ENCODE measurements at regions not wholly inside any gene's neighbourhood (a gene's known extent, or its start where the extent isn't known, plus 50 kb on each side); places are given as distances from the start of the nearest gene placed in this dataset.
"Not testable (repeated sequence)": the region's sequence is repeated elsewhere in the genome, so short reads cannot be mapped to it uniquely, and the experiment has no call there.

- in situ Hi-C loops (cut with HindIII; ENCODE audit: low pct_unique_long_range_greater_than_20kb, low sequenced_read_pairs): no loop called here
- TF ChIP-seq POLR2AphosphoS5 (IDR thresholded peaks at IDR 0.05; ENCODE audit: low read depth, low read length) (no peak), TCF7L2 (IDR thresholded peaks at IDR 0.05; ENCODE audit: low read depth, low read length) (no peak)
- intact Hi-C loops (cut with micrococcal nuclease; ENCODE audit: unreplicated experiment): no loop called here
- Histone ChIP-seq H3K36me3 (ENCODE audit: control insufficient read depth, insufficient read depth, low read length) (no peaks in the 10 kb centered on the region), H3K4me3 (ENCODE audit: low read depth in 2 of 2, low read length in 2 of 2) (no peak overlapping the region), H3K4me1 (ENCODE audit: control insufficient read depth, insufficient read depth, low read length) (no peaks in the 10 kb centered on the region), H3K27me3 (ENCODE audit: control insufficient read depth, insufficient read depth, low read length) (no peaks in the 10 kb centered on the region), H3K27ac (ENCODE audit: low read length) (no peak overlapping the region), H3K9me3 (ENCODE audit: control insufficient read depth, insufficient read depth, low read depth, low read length) (no peaks in the 10 kb centered on the region)
- ATAC-seq (no peak), DNase-seq (ENCODE audit: low read depth, low spot score) (no peak)
- no TSS peak for BruUV-seq (replicated peaks)
- ChIA-PET POLR2A (no interaction called here), CTCF (no interaction called here)
Observed at GRCh38 chr12:95368931-95369330, 105.0 kb upstream of the METAP2 start.

DNA sequence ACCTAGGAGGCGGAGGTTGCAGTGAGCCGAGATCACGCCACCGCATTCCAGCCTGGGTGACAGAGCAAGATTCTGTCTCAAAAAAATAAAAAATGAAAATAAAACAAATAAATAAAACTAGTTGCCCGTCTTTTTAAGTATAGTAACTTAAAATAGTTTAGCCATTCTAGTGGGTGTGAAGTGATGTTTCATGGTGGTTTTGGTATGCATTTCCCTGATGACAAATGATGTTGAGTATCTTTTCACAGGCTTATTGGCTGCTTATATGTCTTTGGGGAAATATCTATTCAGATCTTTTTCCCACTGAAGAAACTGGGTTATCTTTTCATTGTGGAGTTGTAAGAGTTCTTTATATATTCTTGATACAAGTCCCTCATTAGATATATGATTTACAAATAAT is 102.4 kb upstream of the METAP2 start:
- intact Hi-C loops (cut with micrococcal nuclease; ENCODE audit: unreplicated experiment): no loop called here

GRCh38 chr12:95379481-95379880 is 94.5 kb upstream of the METAP2 start:
- intact Hi-C loops (cut with micrococcal nuclease; ENCODE audit: unreplicated experiment); CTCF ChIA-PET; BruUV-seq (replicated peaks); H3K27me3 ChIP-seq (ENCODE audit: control insufficient read depth, insufficient read depth, low read length); H3K4me3 ChIP-seq (ENCODE audit: low read depth in 2 of 2, low read length in 2 of 2); H3K27ac ChIP-seq (ENCODE audit: low read length); POLR2A ChIA-PET; in situ Hi-C loops (cut with HindIII; ENCODE audit: low pct_unique_long_range_greater_than_20kb, low sequenced_read_pairs); H3K4me1 ChIP-seq (ENCODE audit: control insufficient read depth, insufficient read depth, low read length); H3K9me3 ChIP-seq (ENCODE audit: control insufficient read depth, insufficient read depth, low read depth, low read length); DNase-seq (ENCODE audit: low read depth, low spot score); H3K36me3 ChIP-seq (ENCODE audit: control insufficient read depth, insufficient read depth, low read length); ATAC-seq: not testable (repeated sequence)

More for the DNA sequence above, 102.4 kb upstream of the METAP2 start:
- CTCF ChIA-PET: no interaction called here
- ATAC-seq: no peak
- Histone ChIP-seq H3K4me3 (ENCODE audit: low read depth in 2 of 2, low read length in 2 of 2) (no peak overlapping the region), H3K27me3 (ENCODE audit: control insufficient read depth, insufficient read depth, low read length) (no peaks in the 10 kb centered on the region), H3K4me1 (ENCODE audit: control insufficient read depth, insufficient read depth, low read length) (no peaks in the 10 kb centered on the region), H3K9me3 (ENCODE audit: control insufficient read depth, insufficient read depth, low read depth, low read length) (no peaks in the 10 kb centered on the region), H3K27ac (ENCODE audit: low read length) (no peak overlapping the region), H3K36me3 (ENCODE audit: control insufficient read depth, insufficient read depth, low read length) (no peaks in the 10 kb centered on the region)
- TF ChIP-seq CTCF (IDR thresholded peaks at IDR 0.05) (no peak), POLR2AphosphoS5 (IDR thresholded peaks at IDR 0.05; ENCODE audit: low read depth, low read length) (no peak), SIN3A (IDR thresholded peaks at IDR 0.05; ENCODE audit: borderline replicate concordance, insufficient read depth, low read depth, low read length) (no peak), TCF7L2 (IDR thresholded peaks at IDR 0.05; ENCODE audit: low read depth, low read length) (no peak)
- TF ChIP-seq, protein P1, sequence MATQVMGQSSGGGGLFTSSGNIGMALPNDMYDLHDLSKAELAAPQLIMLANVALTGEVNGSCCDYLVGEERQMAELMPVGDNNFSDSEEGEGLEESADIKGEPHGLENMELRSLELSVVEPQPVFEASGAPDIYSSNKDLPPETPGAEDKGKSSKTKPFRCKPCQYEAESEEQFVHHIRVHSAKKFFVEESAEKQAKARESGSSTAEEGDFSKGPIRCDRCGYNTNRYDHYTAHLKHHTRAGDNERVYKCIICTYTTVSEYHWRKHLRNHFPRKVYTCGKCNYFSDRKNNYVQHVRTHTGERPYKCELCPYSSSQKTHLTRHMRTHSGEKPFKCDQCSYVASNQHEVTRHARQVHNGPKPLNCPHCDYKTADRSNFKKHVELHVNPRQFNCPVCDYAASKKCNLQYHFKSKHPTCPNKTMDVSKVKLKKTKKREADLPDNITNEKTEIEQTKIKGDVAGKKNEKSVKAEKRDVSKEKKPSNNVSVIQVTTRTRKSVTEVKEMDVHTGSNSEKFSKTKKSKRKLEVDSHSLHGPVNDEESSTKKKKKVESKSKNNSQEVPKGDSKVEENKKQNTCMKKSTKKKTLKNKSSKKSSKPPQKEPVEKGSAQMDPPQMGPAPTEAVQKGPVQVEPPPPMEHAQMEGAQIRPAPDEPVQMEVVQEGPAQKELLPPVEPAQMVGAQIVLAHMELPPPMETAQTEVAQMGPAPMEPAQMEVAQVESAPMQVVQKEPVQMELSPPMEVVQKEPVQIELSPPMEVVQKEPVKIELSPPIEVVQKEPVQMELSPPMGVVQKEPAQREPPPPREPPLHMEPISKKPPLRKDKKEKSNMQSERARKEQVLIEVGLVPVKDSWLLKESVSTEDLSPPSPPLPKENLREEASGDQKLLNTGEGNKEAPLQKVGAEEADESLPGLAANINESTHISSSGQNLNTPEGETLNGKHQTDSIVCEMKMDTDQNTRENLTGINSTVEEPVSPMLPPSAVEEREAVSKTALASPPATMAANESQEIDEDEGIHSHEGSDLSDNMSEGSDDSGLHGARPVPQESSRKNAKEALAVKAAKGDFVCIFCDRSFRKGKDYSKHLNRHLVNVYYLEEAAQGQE (IDR thresholded peaks at IDR 0.05; ENCODE audit: insufficient read depth in 1 of 2, low read depth in 2 of 2, low read length in 1 of 2): no peak
- POLR2A ChIA-PET: no interaction called here
- no TSS peak for BruUV-seq (replicated peaks)
- in situ Hi-C loops (cut with HindIII; ENCODE audit: low pct_unique_long_range_greater_than_20kb, low sequenced_read_pairs): no loop called here
- no peak for DNase-seq (ENCODE audit: low read depth, low spot score)

GRCh38 chr12:95380334-95380733 is 93.6 kb upstream of the METAP2 start:
- POLR2A ChIA-PET; H3K4me1 ChIP-seq (ENCODE audit: control insufficient read depth, insufficient read depth, low read length); ATAC-seq; H3K36me3 ChIP-seq (ENCODE audit: control insufficient read depth, insufficient read depth, low read length); BruUV-seq (replicated peaks); intact Hi-C loops (cut with micrococcal nuclease; ENCODE audit: unreplicated experiment); DNase-seq (ENCODE audit: low read depth, low spot score); H3K9me3 ChIP-seq (ENCODE audit: control insufficient read depth, insufficient read depth, low read depth, low read length); H3K27ac ChIP-seq (ENCODE audit: low read length); H3K4me3 ChIP-seq (ENCODE audit: low read depth in 2 of 2, low read length in 2 of 2); H3K27me3 ChIP-seq (ENCODE audit: control insufficient read depth, insufficient read depth, low read length); in situ Hi-C loops (cut with HindIII; ENCODE audit: low pct_unique_long_range_greater_than_20kb, low sequenced_read_pairs); CTCF ChIA-PET: not testable (repeated sequence)

Data from Panc1 (cell line).